Upper lobe of left lung (tissue), 6 donors: ENCODE measurements at regions not wholly inside any gene's neighbourhood (a gene's known extent, or its start where the extent isn't known, plus 50 kb on each side); places are given as distances from the start of the nearest gene placed in this dataset.

ENCODE experiments used
- ATAC-seq, 2 donors: fragments of 200-7000 bp; cut with Tn5 transposase; one replicate each; pipeline ENCODE4 v1.9.1; 2022; ENCODE audit warnings: mild to moderate bottlenecking in 2 of 2, moderate library complexity in 2 of 2; ENCODE audit not compliant: low FRiP score in 2 of 2
- DNase-seq, 2 donors: peaks; one replicate each; pipeline ENCODE4 v3.0.0-alpha.2; 2019 to 2020
- H3K27ac ChIP-seq, 4 donors: fragments of 200-600 bp; sonication (generic); one replicate each; pipeline ENCODE4 v1.5.1; 2016 to 2019
- H3K27me3 ChIP-seq, 4 donors: fragments of 200-600 bp; sonication (generic); one replicate each; pipeline ENCODE4 v1.5.1; 2017 to 2019
- H3K36me3 ChIP-seq, 4 donors: fragments of 200-600 bp; sonication (generic); one replicate each; pipeline ENCODE4 v1.5.1; 2016 to 2019
- H3K4me1 ChIP-seq, 4 donors: fragments of 200-600 bp; sonication (generic); one replicate each; pipeline ENCODE4 v1.5.1; 2018 to 2019
- H3K4me3 ChIP-seq, 4 donors: fragments of 200-600 bp; sonication (generic); one replicate each; pipeline ENCODE4 v1.5.1; 2017 to 2019; ENCODE audit warnings: mild to moderate bottlenecking in 2 of 4, moderate library complexity in 1 of 4
- H3K9me3 ChIP-seq, 4 donors: fragments of 200-600 bp; sonication (generic); one replicate each; pipeline ENCODE4 v1.5.1; 2018 to 2019
- EP300 ChIP-seq, 4 donors: sonication (generic); formaldehyde crosslinking; IDR thresholded peaks; one replicate each; pipeline ENCODE4 v1.5.1; 2017; ENCODE audit warnings: antibody characterized with exemption in 4 of 4, control low read depth in 2 of 4
- POLR2A ChIP-seq, 4 donors: fragments of 450-650 bp; IDR thresholded peaks; one replicate each; pipeline ENCODE4 v1.5.1; 2016 to 2017; ENCODE audit warnings: antibody characterized with exemption in 4 of 4, mild to moderate bottlenecking in 2 of 4
- POLR2AphosphoS5 ChIP-seq, 2 donors: sonication (generic); formaldehyde crosslinking; IDR thresholded peaks; one replicate each; pipeline ENCODE4 v1.5.1; 2017; ENCODE audit warnings: antibody characterized with exemption in 2 of 2
- WGBS, 2 donors: methylation state at CpG; one replicate each; pipeline ENCODE4 v1.1.5; 2017 to 2018; 5-methylcytosine and 5-hydroxymethylcytosine counted together
- TF ChIP-seq, protein P1 (sequence below), 6 experiments: fragments of 450-650 bp in 4 of 6; fragments of 200-600 bp in 2 of 6; sonication (generic) in 2 of 6; IDR thresholded peaks; one replicate each; pipeline ENCODE4 v1.5.1; 2016 to 2019; ENCODE audit warnings: antibody characterized with exemption in 6 of 6
- donor health status: DM: no; HTN: no; CAD: no; lungs with moderate emphysema.
- donor health status: DM: no; HTN: yes; CAD: no; lungs with severe emphysema.

DNA sequence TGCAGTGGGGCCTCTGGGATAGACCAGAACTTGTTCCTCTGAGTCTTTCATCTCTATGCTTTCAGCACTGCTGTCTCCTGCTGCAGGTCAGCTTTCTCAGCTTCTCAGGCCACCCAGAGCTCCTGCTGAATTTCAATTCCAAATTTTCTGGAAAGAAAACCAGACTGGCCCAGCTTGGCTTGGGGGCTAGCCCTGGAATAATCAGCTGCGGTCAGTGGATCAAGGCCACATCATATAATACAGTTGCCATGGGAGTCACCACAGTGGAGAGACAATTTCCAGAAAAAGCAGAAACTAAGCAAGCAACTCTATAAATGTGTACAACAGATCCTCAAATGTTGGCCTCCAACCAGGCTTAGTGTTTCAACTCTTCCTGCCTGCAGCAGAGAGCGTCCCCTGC lies 91.1 kb upstream of the SLC24A5 start:
- DNase-seq (no peak), ATAC-seq (no peak)
- Histone ChIP-seq H3K4me3 (no peak overlapping the region), H3K27me3 (no peaks in the 10 kb centered on the region), H3K36me3 (no peaks in the 10 kb centered on the region), H3K9me3 (no peaks in the 10 kb centered on the region), H3K27ac (no peak overlapping the region), H3K4me1 (no peaks in the 10 kb centered on the region)
- no peak for TF ChIP-seq EP300 (IDR thresholded peaks at IDR 0.05)
- TF ChIP-seq POLR2AphosphoS5 (IDR thresholded peaks at IDR 0.05): no peak
- 94 to 98% methylated on average over 2 of the region's 2 CpGs for WGBS, 2 donors

DNA sequence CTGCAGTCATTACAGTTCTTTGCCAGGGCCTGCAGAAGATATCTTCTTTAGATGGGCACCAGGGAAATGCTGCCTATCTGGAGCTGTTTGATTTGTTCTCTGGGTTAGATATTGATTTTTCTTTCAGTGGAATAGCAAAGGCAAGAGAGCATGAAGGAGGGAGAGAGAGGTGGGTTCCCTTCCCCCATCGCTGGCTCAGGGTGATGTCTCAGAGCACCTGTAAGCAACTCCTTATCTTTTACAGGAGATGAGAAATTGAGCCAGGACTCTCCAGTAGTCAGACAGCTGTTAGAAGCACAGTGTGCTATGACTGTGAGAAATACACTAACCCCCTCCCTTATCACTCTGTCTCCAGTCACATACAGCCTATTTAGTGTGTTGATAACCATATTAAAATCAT lies 89.3 kb upstream of the SLC24A5 start:
- Histone ChIP-seq H3K9me3 (no peaks in the 10 kb centered on the region), H3K27ac (no peak overlapping the region), H3K4me3 (no peak overlapping the region), H3K36me3 (no peaks in the 10 kb centered on the region), H3K27me3 (no peaks in the 10 kb centered on the region), H3K4me1 (no peaks in the 10 kb centered on the region)
- 92 to 96% methylated on average over 1 of the region's 1 CpG for WGBS, 2 donors
- TF ChIP-seq POLR2A (IDR thresholded peaks at IDR 0.05) (no peak), EP300 (IDR thresholded peaks at IDR 0.05) (no peak), POLR2AphosphoS5 (IDR thresholded peaks at IDR 0.05) (no peak)
- TF ChIP-seq, protein P1, sequence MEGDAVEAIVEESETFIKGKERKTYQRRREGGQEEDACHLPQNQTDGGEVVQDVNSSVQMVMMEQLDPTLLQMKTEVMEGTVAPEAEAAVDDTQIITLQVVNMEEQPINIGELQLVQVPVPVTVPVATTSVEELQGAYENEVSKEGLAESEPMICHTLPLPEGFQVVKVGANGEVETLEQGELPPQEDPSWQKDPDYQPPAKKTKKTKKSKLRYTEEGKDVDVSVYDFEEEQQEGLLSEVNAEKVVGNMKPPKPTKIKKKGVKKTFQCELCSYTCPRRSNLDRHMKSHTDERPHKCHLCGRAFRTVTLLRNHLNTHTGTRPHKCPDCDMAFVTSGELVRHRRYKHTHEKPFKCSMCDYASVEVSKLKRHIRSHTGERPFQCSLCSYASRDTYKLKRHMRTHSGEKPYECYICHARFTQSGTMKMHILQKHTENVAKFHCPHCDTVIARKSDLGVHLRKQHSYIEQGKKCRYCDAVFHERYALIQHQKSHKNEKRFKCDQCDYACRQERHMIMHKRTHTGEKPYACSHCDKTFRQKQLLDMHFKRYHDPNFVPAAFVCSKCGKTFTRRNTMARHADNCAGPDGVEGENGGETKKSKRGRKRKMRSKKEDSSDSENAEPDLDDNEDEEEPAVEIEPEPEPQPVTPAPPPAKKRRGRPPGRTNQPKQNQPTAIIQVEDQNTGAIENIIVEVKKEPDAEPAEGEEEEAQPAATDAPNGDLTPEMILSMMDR (IDR thresholded peaks at IDR 0.05): no peak
- DNase-seq (no peak), ATAC-seq (no peak)

DNA sequence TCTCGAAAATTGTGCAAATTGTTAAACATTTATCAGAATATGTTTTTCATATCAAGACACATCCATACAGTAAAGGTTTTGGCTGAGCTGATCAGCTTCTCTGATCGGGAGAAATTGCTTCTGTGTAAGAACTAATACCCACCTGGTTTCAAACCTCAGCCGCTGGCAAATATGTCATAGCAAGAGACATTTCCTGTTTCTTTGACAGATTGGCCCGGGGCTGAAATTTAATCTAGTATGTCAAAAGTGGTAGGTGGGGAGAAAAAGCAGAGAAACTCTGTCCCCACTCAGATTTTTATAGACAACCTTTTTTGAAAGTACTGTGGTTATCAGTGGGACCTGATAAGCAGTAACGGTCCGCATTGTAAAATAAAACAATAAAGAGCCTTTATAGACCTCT lies 88.8 kb upstream of the SLC24A5 start:
- Histone ChIP-seq H3K36me3 (no peaks in the 10 kb centered on the region), H3K27me3 (no peaks in the 10 kb centered on the region), H3K9me3 (no peaks in the 10 kb centered on the region), H3K4me3 (no peak overlapping the region), H3K27ac (no peak overlapping the region), H3K4me1 (no peaks in the 10 kb centered on the region)
- DNase-seq (no peak), ATAC-seq (no peak)
- TF ChIP-seq EP300 (IDR thresholded peaks at IDR 0.05) (no peak), POLR2A (IDR thresholded peaks at IDR 0.05) (no peak), POLR2AphosphoS5 (IDR thresholded peaks at IDR 0.05) (no peak)
- WGBS, 2 donors: 54 to 67% methylated on average over 6 of the region's 6 CpGs

DNA sequence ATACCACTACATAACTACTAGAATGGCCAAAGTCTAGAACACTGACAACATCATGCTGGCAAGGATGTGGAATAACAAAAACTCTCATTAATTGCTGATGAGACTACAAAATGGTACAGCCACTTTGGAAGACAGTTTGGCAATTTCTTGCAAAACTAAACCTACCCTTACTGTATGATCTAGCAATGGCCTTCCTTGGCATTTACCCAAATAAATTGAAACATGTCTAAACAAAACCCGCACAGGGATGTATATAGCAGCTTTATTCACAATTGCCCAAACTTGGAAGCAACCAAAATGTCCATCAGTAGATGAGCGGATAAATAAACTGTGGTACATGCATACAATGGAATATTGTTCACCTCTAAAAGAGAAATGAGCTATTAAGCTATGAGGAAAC lies 87.9 kb upstream of the SLC24A5 start:
- Histone ChIP-seq H3K27me3 (no peaks in the 10 kb centered on the region), H3K36me3 (no peaks in the 10 kb centered on the region)

DNA sequence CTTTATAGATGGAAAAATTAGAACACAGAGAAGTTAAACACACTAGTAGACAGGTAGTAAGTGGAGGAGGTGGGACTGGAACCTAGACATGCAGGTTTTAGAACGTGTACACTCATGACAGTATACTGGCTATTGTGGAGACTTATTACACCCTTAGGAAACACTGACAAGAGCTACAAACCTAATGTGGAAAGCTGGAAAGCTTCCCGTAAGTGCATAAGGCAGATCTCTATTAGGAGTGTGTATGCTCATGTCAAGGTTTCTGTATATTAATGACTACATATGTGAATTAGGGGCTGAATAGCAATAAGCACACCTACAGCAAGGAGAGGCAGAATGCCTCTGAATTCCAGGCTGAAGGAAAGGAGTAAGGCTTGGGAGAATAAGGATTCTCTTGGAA lies 82.6 kb upstream of the SLC24A5 start:
- WGBS, 2 donors: 66 to 83% methylated on average over 2 of the region's 2 CpGs
- H3K4me1 ChIP-seq: no peaks in the 10 kb centered on the region
- H3K36me3 ChIP-seq: no peaks in the 10 kb centered on the region

More for the DNA sequence above, 87.9 kb upstream of the SLC24A5 start:
- WGBS, 2 donors: 80 to 89% methylated on average over 2 of the region's 2 CpGs
- Histone ChIP-seq H3K4me1 (no peaks in the 10 kb centered on the region), H3K4me3 (no peak overlapping the region), H3K27ac (no peak overlapping the region), H3K9me3 (no peaks in the 10 kb centered on the region)
- DNase-seq: no peak
- ATAC-seq: no peak
- no peak for TF ChIP-seq EP300 (IDR thresholded peaks at IDR 0.05)

DNA sequence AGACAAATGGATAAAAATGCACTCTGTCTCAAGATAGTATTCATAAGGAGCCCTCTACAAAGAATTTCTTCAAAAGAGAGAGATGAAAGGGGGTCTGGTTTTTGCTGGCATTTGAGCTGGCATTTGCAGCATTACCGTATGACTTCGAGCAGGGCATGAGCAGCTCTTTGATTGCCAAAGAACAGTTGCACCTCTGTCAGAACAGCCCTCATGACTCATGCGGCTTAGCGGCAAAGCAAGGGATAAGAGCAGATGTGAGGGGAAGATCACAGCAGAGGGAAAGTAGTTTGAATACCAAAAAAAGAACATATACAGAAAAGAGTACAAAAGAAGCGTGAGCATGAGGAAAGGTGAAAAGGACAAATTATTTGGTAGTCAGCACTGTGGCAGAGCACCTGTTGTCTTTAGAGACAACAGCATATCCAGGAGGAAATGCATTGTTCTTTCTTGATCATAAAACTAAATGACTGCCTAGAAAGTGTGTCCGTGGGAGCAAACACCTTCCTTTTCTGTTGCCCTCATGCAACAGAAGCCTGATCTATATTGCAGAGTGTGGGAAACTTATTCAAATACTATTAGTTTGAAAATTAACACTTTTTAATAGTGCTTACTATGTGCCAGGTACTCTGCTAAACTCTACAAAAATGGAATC lies 80.5 kb upstream of the SLC24A5 start:
- TF ChIP-seq POLR2A (IDR thresholded peaks at IDR 0.05): no peak
- H3K4me1 ChIP-seq: no peaks in the 10 kb centered on the region
- H3K36me3 ChIP-seq: no peaks in the 10 kb centered on the region
- peak in 1 of 2 donors; percentile 55 for DNase-seq
- H3K27me3 ChIP-seq: no peaks in the 10 kb centered on the region
- no peak overlapping the region for H3K4me3 ChIP-seq
- 74 to 76% methylated on average over 6 of the region's 6 CpGs for WGBS, 2 donors
- no peaks in the 10 kb centered on the region for H3K9me3 ChIP-seq
- no peak overlapping the region for H3K27ac ChIP-seq
- no peak for ATAC-seq

More for the DNA sequence above, 82.6 kb upstream of the SLC24A5 start:
- Histone ChIP-seq H3K27ac (no peak overlapping the region), H3K27me3 (no peaks in the 10 kb centered on the region), H3K9me3 (no peaks in the 10 kb centered on the region), H3K4me3 (no peak overlapping the region)
- DNase-seq: no peak
- TF ChIP-seq POLR2AphosphoS5 (IDR thresholded peaks at IDR 0.05) (no peak), EP300 (IDR thresholded peaks at IDR 0.05) (no peak), POLR2A (IDR thresholded peaks at IDR 0.05) (no peak)
- TF ChIP-seq, protein P1 (IDR thresholded peaks at IDR 0.05): no peak
- ATAC-seq: no peak

DNA sequence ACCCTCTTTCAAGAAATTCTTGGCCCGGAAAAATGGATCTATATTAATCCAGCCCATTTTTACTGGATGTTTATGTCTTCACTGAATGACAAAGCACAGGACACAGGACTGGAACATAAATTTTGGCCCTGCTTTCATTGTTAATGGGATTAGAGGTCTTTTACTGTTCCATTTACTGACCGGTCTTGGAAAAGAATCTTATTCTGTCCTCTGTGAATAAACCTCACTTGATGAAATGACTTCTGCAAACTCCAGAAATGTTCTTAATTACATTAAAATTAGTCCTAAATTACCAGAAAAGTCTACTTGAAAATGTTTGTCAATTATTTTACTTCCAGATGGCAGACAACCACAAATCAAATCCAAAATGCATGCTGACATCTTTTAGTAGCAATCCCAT lies 79.3 kb upstream of the SLC24A5 start:
- TF ChIP-seq EP300 (IDR thresholded peaks at IDR 0.05) (no peak), POLR2AphosphoS5 (IDR thresholded peaks at IDR 0.05) (no peak), POLR2A (IDR thresholded peaks at IDR 0.05) (no peak)
- TF ChIP-seq, protein P1 (IDR thresholded peaks at IDR 0.05): no peak
- DNase-seq (no peak), ATAC-seq (no peak)
- no peaks in the 10 kb centered on the region for H3K9me3 ChIP-seq
- no peaks in the 10 kb centered on the region for H3K4me1 ChIP-seq
- H3K27ac ChIP-seq: no peak overlapping the region
- 94 to 95% methylated on average over 2 of the region's 2 CpGs for WGBS, 2 donors
- H3K27me3 ChIP-seq: no peaks in the 10 kb centered on the region
- no peak overlapping the region for H3K4me3 ChIP-seq
- no peaks in the 10 kb centered on the region for H3K36me3 ChIP-seq
